Endothelial cell of umbilical vein (primary cell): ENCODE measurements at regions not wholly inside any gene's neighbourhood (a gene's known extent, or its start where the extent isn't known, plus 50 kb on each side); places are given as distances from the start of the nearest gene placed in this dataset.

ENCODE experiments used
- BruUV-seq: library from RNA; stranded (reverse); fragments of 400-500 nt; replicated peaks from 2 replicates; lab custom pipeline; 2021; lab: Mats Ljungman, UMichigan
- CTCF ChIA-PET: fragments of 300-600, 350-600 bp; sonication (Branson Sonifier 250); formaldehyde crosslinking; loops from one replicate; lab custom pipeline; 2021; ENCODE audit warnings: antibody characterized with exemption, inconsistent platforms; lab: Charles Lee
- POLR2A ChIA-PET: fragments of 300-600, 350-600 bp; sonication (Branson Sonifier 250); formaldehyde crosslinking; loops from one replicate; lab custom pipeline; 2021; ENCODE audit warnings: antibody characterized with exemption, inconsistent platforms; lab: Charles Lee
- DNase-seq: peaks from one replicate; pipeline ENCODE4 v3.0.0-alpha.2; 2011; ENCODE audit warnings: low read depth, low spot score
- FAIRE-seq: peaks from 2 replicates; lab custom pipeline; 2011; peaks lifted over from hg19 to GRCh38; lab: Jason Lieb, UNC
- H2AFZ ChIP-seq: 2 replicates; pipeline ENCODE4 v1.6.0; 2012; ENCODE audit warnings: low read depth, low read length, control low read depth, inconsistent platforms
- H3K27ac ChIP-seq: 2 replicates; pipeline ENCODE4 v1.5.1; 2011; ENCODE audit warnings: low read depth, mild to moderate bottlenecking, control low read depth, low read length, moderate library complexity; ENCODE audit not compliant: insufficient read depth
- H3K27me3 ChIP-seq, 2 experiments: 2 replicates each; pipeline versions ENCODE4 v1.6.0 to v1.6.1; 2011; ENCODE audit warnings: low read length in 2 of 2, mixed read lengths in 1 of 2; ENCODE audit not compliant: control insufficient read depth in 2 of 2, insufficient read depth in 2 of 2
- H3K36me3 ChIP-seq, 2 experiments: 2 replicates in 1 of 2; 3 replicates in 1 of 2; pipeline ENCODE4 v1.5.1; 2011; ENCODE audit warnings: low read length in 2 of 2, mild to moderate bottlenecking in 1 of 2, moderate library complexity in 1 of 2; ENCODE audit not compliant: control insufficient read depth in 2 of 2, insufficient read depth in 2 of 2; ENCODE audit errors: extremely low read depth in 1 of 2
- H3K4me1 ChIP-seq: 3 replicates; pipeline ENCODE4 v1.5.1; 2011; ENCODE audit warnings: mild to moderate bottlenecking, low read length; ENCODE audit not compliant: control insufficient read depth, insufficient read depth; ENCODE audit errors: extremely low read depth
- H3K4me2 ChIP-seq: 2 replicates; pipeline ENCODE4 v1.6.1; 2011; ENCODE audit warnings: low read length, control low read depth, mixed read lengths; ENCODE audit not compliant: insufficient read depth
- H3K4me3 ChIP-seq, 3 experiments: fragments of 200-600 bp in 1 of 3; sonication (generic), shearing (Covaris generic) in 1 of 3; replicated peaks in 1 of 3; 2 replicates each; pipeline ENCODE4 v1.5.1; 2011 to 2016; ENCODE audit warnings: control low read depth in 3 of 3, low read length in 3 of 3, mild to moderate bottlenecking in 2 of 3, inconsistent platforms in 1 of 3, low read depth in 1 of 3, moderate library complexity in 1 of 3; ENCODE audit not compliant: insufficient read depth in 1 of 3
- H3K79me2 ChIP-seq: 2 replicates; pipeline ENCODE4 v1.6.0; 2012; ENCODE audit warnings: low read length, inconsistent platforms; ENCODE audit not compliant: control insufficient read depth, insufficient read depth
- H3K9ac ChIP-seq: replicated peaks from 2 replicates; pipeline ENCODE3; 2011; ENCODE audit warnings: low read length, control low read depth; ENCODE audit not compliant: insufficient read depth; ENCODE audit errors: extremely low read depth
- H3K9me1 ChIP-seq: replicated peaks from 3 replicates; pipeline ENCODE4 v1.6.0; 2011; ENCODE audit warnings: mild to moderate bottlenecking, low read length; ENCODE audit not compliant: control insufficient read depth, insufficient read depth; ENCODE audit errors: extremely low read depth
- H3K9me3 ChIP-seq: replicated peaks from 2 replicates; pipeline ENCODE4 v1.5.1; 2012; ENCODE audit warnings: low read length, inconsistent platforms; ENCODE audit not compliant: control insufficient read depth, insufficient read depth
- H4K20me1 ChIP-seq: replicated peaks from 2 replicates; pipeline ENCODE3; 2011; ENCODE audit warnings: mild to moderate bottlenecking, low read length; ENCODE audit not compliant: control insufficient read depth, insufficient read depth; ENCODE audit errors: extremely low read depth
- CTCF ChIP-seq, 2 donors: IDR thresholded peaks; 1 replicate in 1 of 2; 2 replicates in 1 of 2; pipeline ENCODE4 v1.5.1; 2011; ENCODE audit warnings: low read length in 2 of 2, mild to moderate bottlenecking in 2 of 2, moderate library complexity in 2 of 2, control low read depth in 1 of 2, inconsistent platforms in 1 of 2, low read depth in 1 of 2; ENCODE audit not compliant: insufficient read depth in 1 of 2; ENCODE audit errors: extremely low read depth in 1 of 2
- EZH2 ChIP-seq: IDR thresholded peaks from 2 replicates; pipeline ENCODE4 v1.6.1; 2012; ENCODE audit warnings: borderline replicate concordance, low read depth, mild to moderate bottlenecking, moderate library complexity, low read length, inconsistent platforms; ENCODE audit not compliant: severe bottlenecking
- FOS ChIP-seq: IDR thresholded peaks from 2 replicates; pipeline ENCODE4 v1.6.1; 2011; ENCODE audit warnings: mild to moderate bottlenecking, low read length, moderate library complexity, borderline replicate concordance; ENCODE audit not compliant: insufficient read depth
- GATA2 ChIP-seq: IDR thresholded peaks from 2 replicates; pipeline ENCODE4 v1.7.0; 2011; ENCODE audit warnings: low read depth, mild to moderate bottlenecking, moderate library complexity, mixed read lengths, low read length; ENCODE audit not compliant: insufficient read length, insufficient read depth
- JUN ChIP-seq: IDR thresholded peaks from 2 replicates; pipeline ENCODE4 v1.6.1; 2011; ENCODE audit warnings: borderline replicate concordance, low read depth; ENCODE audit not compliant: insufficient read length, insufficient read depth
- MYC ChIP-seq: IDR thresholded peaks from one replicate; pipeline ENCODE4 v1.6.1; 2011; ENCODE audit warnings: mild to moderate bottlenecking, low read depth, low read length
- POLR2AphosphoS5 ChIP-seq: IDR thresholded peaks from 2 replicates; pipeline ENCODE4 v1.6.1; 2012; ENCODE audit warnings: low read depth, mild to moderate bottlenecking, control low read depth, low read length, moderate library complexity; ENCODE audit not compliant: insufficient read depth
- dilution Hi-C: fragments of 300-500 bp; cut with MboI; formaldehyde crosslinking; loops from one replicate; pipeline ENCODE4 v1.15.0; 2019; ENCODE audit warnings: low sequenced_read_pairs; ENCODE audit not compliant: extremely low pct_ligation_motif_present
- intact Hi-C: fragments of 100-400 bp; cut with micrococcal nuclease; formaldehyde crosslinking; loops from one replicate; pipeline ENCODE4 v1.10.0; 2022
- TF ChIP-seq, protein P1 (sequence below): IDR thresholded peaks from 2 replicates; pipeline ENCODE4 v1.6.1; 2011; ENCODE audit not compliant: insufficient read depth, insufficient read length

GRCh38 chr4:181137351-181137750 lies 1105.9 kb upstream of the TENM3 start:
- Histone ChIP-seq H3K9me3 (no peaks in the 10 kb centered on the region), H3K9me1 (no peaks in the 10 kb centered on the region), H3K36me3 (no peaks in the 10 kb centered on the region), H3K4me3 (no peak overlapping the region), H2AFZ (no peak overlapping the region), H3K27me3 (no peaks in the 10 kb centered on the region), H3K4me2 (no peak overlapping the region), H3K4me1 (no peaks in the 10 kb centered on the region), H4K20me1 (no peaks in the 10 kb centered on the region), H3K79me2 (no peaks in the 10 kb centered on the region), H3K27ac (no peak overlapping the region), H3K9ac (no peak overlapping the region)
- no peak for DNase-seq
- ChIA-PET CTCF (no interaction called here), POLR2A (no interaction called here)
- no TSS peak for BruUV-seq
- TF ChIP-seq, protein P1, sequence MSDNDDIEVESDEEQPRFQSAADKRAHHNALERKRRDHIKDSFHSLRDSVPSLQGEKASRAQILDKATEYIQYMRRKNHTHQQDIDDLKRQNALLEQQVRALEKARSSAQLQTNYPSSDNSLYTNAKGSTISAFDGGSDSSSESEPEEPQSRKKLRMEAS, result no peak
- TF ChIP-seq CTCF (IDR thresholded peaks at IDR 0.05; ENCODE audit: extremely low read depth in 1 of 2, insufficient read depth in 1 of 2, low read depth in 1 of 2, low read length in 2 of 2) (no peak), MYC (no peak), EZH2 (no peak), POLR2AphosphoS5 (no peak), GATA2 (no peak), JUN (no peak), FOS (no peak)
- dilution Hi-C loops, result no loop called here
- intact Hi-C loops, result no loop called here
- no peak for FAIRE-seq
